IPS-15b (cell line): ENCODE measurements at regions not wholly inside any gene's neighbourhood (a gene's known extent, or its start where the extent isn't known, plus 50 kb on each side); places are given as distances from the start of the nearest gene placed in this dataset.

Experiments
- H3K27me3 ChIP-seq: one replicate; pipeline ENCODE4 v1.6.1; 2013; ENCODE audit warnings: low read length; ENCODE audit not compliant: control insufficient read depth, insufficient read depth
- H3K36me3 ChIP-seq: one replicate; pipeline ENCODE4 v1.6.1; 2013; ENCODE audit warnings: low read length; ENCODE audit not compliant: control insufficient read depth, insufficient read depth
- H3K4me1 ChIP-seq: one replicate; pipeline ENCODE4 v1.6.1; 2013; ENCODE audit warnings: mild to moderate bottlenecking, low read length; ENCODE audit not compliant: control insufficient read depth, insufficient read depth
- H3K4me3 ChIP-seq: one replicate; pipeline ENCODE4 v1.5.1; 2013; ENCODE audit warnings: low read depth, low read length
- H3K9ac ChIP-seq: one replicate; pipeline ENCODE4 v1.6.1; 2013; ENCODE audit warnings: low read depth, mild to moderate bottlenecking, low read length
- H3K9me3 ChIP-seq: one replicate; pipeline ENCODE4 v1.6.1; 2013; ENCODE audit warnings: mild to moderate bottlenecking, low read length; ENCODE audit not compliant: control insufficient read depth, insufficient read depth

DNA sequence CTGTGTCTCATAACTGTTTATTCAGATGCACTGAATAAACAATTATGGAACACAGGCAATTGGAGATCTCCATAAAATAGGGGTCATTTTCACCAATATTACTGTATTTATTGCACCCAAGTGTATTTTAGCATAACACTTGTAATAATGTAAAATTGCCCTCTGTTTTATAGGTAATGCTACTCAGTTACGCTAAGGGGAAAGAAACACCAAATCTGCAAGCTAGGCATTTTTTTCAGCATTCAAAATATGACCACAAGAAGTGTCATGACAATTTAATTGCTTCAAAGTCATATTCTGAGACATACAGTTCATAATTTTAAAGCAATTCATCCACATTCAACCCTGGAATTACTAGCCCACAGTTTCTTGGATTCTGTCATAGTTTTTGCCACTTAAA, 643.2 kb upstream of the NOX3 start:
- H3K4me3 ChIP-seq: no peak overlapping the region
- no peak overlapping the region for H3K9ac ChIP-seq
- H3K27me3 ChIP-seq: no peaks in the 10 kb centered on the region

DNA sequence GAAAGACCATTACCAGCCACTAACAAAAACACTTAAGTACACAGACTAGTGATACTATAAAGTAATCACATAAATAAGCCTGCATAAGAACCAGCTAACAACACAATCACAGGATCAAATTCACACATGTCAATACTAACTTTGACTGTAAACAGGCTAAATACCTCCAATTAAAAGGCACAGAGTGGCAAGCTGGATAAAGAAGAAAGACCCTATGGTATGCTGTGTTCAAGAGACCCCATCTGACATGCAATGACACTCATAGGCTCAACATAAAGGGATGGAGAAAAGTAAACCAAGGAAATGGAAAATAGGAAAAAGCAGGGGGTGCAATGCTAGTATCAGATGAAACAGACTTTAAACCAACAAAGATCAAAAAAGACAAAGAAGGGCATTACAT, 631.8 kb upstream of the NOX3 start:
- Histone ChIP-seq H3K9me3 (peaks cover 2% of the 10 kb centered on the region), H3K4me1 (no peaks in the 10 kb centered on the region), H3K27me3 (no peaks in the 10 kb centered on the region), H3K9ac (no peak overlapping the region), H3K36me3 (no peaks in the 10 kb centered on the region), H3K4me3 (no peak overlapping the region)

More for the DNA sequence above, 643.2 kb upstream of the NOX3 start:
- Histone ChIP-seq H3K4me1 (no peaks in the 10 kb centered on the region), H3K9me3 (no peaks in the 10 kb centered on the region), H3K36me3 (no peaks in the 10 kb centered on the region)

GRCh38 chr6:156082012-156082411, 626.4 kb upstream of the NOX3 start:
- H3K4me1 ChIP-seq: no peaks in the 10 kb centered on the region
- no peaks in the 10 kb centered on the region for H3K9me3 ChIP-seq
- no peaks in the 10 kb centered on the region for H3K36me3 ChIP-seq
- H3K27me3 ChIP-seq: no peaks in the 10 kb centered on the region
- no peak overlapping the region for H3K9ac ChIP-seq
- no peak overlapping the region for H3K4me3 ChIP-seq

- no peak overlapping the region for H3K4me3 ChIP-seq
- no peak overlapping the region for H3K9ac ChIP-seq
- H3K9me3 ChIP-seq: no peaks in the 10 kb centered on the region
- H3K4me1 ChIP-seq: no peaks in the 10 kb centered on the region
- H3K27me3 ChIP-seq: no peaks in the 10 kb centered on the region
- H3K36me3 ChIP-seq: no peaks in the 10 kb centered on the region
These were observed 624.7 kb upstream of the NOX3 start for GRCh38 chr6:156080371-156080770.

DNA sequence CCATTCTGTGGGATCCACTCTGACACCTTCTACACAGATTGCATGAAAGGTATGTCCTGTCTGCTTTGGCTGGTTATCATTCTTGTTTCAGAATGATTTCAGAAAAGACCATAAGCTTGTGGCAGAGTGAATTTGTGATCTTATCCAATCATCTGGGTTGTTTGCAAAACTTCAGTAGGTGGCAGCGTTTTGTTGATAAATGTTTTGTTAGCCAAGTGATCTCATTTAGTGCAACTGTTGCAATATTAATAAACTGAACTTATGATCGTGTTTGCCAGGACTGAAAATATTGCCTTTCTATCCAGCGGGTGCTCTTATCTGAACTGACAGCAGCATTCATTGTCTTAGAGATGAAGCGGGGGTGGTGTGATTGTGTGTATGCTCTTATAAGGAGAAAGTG, 613.2 kb upstream of the NOX3 start:
- no peaks in the 10 kb centered on the region for H3K9me3 ChIP-seq
- no peak overlapping the region for H3K9ac ChIP-seq
- H3K4me3 ChIP-seq: no peak overlapping the region
- H3K36me3 ChIP-seq: no peaks in the 10 kb centered on the region
- no peaks in the 10 kb centered on the region for H3K4me1 ChIP-seq
- no peaks in the 10 kb centered on the region for H3K27me3 ChIP-seq

GRCh38 chr6:156065849-156066248, 610.2 kb upstream of the NOX3 start:
- Histone ChIP-seq H3K27me3 (no peaks in the 10 kb centered on the region), H3K4me1 (no peaks in the 10 kb centered on the region), H3K9me3 (no peaks in the 10 kb centered on the region), H3K9ac (no peak overlapping the region), H3K36me3 (no peaks in the 10 kb centered on the region), H3K4me3 (no peak overlapping the region)

DNA sequence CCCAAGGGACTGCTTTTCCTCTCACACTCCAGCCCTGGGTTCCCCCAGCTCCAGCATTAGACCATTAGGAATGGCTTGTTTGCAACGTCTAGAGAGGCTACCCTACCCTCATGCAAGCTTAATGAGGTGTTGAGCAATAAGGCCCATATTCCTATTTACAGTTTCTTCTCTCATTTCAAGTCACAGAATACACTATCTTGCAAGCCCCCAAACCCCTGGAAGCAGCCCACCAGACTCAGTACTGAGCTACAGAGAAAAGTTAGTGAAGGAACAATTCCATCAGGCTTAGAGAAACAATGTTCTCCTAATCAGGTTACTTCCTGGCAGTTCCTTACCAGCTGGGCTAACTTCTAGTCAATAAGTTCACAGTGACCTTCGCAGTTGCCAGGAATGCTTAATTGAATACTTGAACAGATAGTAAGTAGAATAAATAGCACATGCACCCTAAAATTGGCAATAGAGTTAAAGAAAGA, 606.5 kb upstream of the NOX3 start:
- Histone ChIP-seq H3K9me3 (no peaks in the 10 kb centered on the region), H3K27me3 (no peaks in the 10 kb centered on the region), H3K9ac (no peak overlapping the region), H3K36me3 (no peaks in the 10 kb centered on the region), H3K4me3 (no peak overlapping the region), H3K4me1 (no peaks in the 10 kb centered on the region)

DNA sequence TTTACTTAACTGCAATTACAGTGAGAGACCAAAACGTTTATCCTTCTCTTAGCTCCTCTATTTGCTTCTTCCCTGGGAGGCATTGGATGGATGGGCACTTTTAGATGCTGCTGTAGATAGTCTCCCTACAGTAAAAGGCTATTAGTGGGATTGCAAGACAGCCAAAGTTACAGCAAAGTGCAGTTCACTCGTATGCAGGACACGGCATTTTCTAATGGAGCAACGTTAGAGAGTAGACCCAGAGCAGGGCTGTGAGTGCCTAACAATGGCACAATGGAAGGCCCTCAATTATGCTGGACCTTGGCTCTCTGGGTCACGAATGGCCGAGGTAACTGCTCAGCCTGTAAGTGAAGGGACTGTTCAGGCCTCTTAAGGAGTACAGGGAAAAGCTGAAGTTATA, 605.8 kb upstream of the NOX3 start:
- Histone ChIP-seq H3K4me3 (no peak overlapping the region), H3K9me3 (no peaks in the 10 kb centered on the region), H3K9ac (no peak overlapping the region), H3K27me3 (no peaks in the 10 kb centered on the region), H3K36me3 (no peaks in the 10 kb centered on the region), H3K4me1 (no peaks in the 10 kb centered on the region)

- H3K9me3 ChIP-seq: no peaks in the 10 kb centered on the region
- H3K9ac ChIP-seq: no peak overlapping the region
These were observed 604.4 kb upstream of the NOX3 start for GRCh38 chr6:156060013-156060412.

DNA sequence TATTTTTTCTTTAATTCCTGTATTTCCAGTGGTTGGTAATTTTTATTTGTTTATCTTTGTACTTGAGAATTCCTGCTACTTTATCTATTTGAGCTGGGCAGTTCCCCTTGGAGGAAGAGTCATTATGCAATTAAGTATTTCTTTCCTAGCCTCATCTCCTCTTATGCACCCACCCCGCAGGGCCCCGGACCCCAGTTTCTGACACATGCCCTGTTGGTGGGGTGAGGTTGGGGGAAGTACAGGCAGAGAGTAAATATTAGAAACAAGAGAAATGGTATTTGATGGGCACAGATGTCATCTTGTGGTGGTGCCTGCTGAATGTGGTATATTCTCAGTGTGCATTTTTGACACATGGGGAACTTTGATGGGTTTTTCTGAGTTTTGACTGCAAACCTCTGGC, 602.7 kb upstream of the NOX3 start:
- Histone ChIP-seq H3K9ac (no peak overlapping the region), H3K9me3 (no peaks in the 10 kb centered on the region), H3K4me1 (no peaks in the 10 kb centered on the region), H3K4me3 (no peak overlapping the region), H3K36me3 (no peaks in the 10 kb centered on the region), H3K27me3 (no peaks in the 10 kb centered on the region)

More at GRCh38 chr6:156060013-156060412, 604.4 kb upstream of the NOX3 start:
- Histone ChIP-seq H3K4me1 (no peaks in the 10 kb centered on the region), H3K4me3 (no peak overlapping the region), H3K27me3 (no peaks in the 10 kb centered on the region), H3K36me3 (no peaks in the 10 kb centered on the region)

- no peaks in the 10 kb centered on the region for H3K9me3 ChIP-seq
- no peaks in the 10 kb centered on the region for H3K36me3 ChIP-seq
- H3K4me1 ChIP-seq: no peaks in the 10 kb centered on the region
- H3K27me3 ChIP-seq: no peaks in the 10 kb centered on the region
- no peak overlapping the region for H3K4me3 ChIP-seq
- H3K9ac ChIP-seq: no peak overlapping the region
These were observed 602.2 kb upstream of the NOX3 start for GRCh38 chr6:156057869-156058268.

- no peaks in the 10 kb centered on the region for H3K4me1 ChIP-seq
- no peaks in the 10 kb centered on the region for H3K27me3 ChIP-seq
- H3K36me3 ChIP-seq: no peaks in the 10 kb centered on the region
- no peak overlapping the region for H3K4me3 ChIP-seq
- no peak overlapping the region for H3K9ac ChIP-seq
- H3K9me3 ChIP-seq: no peaks in the 10 kb centered on the region
These were observed 600.4 kb upstream of the NOX3 start for GRCh38 chr6:156056085-156056484.

GRCh38 chr6:156053626-156054025, 598.0 kb upstream of the NOX3 start:
- Histone ChIP-seq H3K9me3 (no peaks in the 10 kb centered on the region), H3K9ac (no peak overlapping the region), H3K27me3 (no peaks in the 10 kb centered on the region), H3K36me3 (no peaks in the 10 kb centered on the region), H3K4me1 (no peaks in the 10 kb centered on the region), H3K4me3 (no peak overlapping the region)
